NCI-H2081 treated with DMSO at 0.1 percent for 48 hours (cell line): ENCODE measurements at regions not wholly inside any gene's neighbourhood (a gene's known extent, or its start where the extent isn't known, plus 50 kb on each side); places are given as distances from the start of the nearest gene placed in this dataset.

ENCODE experiments used
- DNase-seq: peaks from one replicate; lab custom pipeline; 2025; lab: John Stamatoyannopoulos, UW

DNA sequence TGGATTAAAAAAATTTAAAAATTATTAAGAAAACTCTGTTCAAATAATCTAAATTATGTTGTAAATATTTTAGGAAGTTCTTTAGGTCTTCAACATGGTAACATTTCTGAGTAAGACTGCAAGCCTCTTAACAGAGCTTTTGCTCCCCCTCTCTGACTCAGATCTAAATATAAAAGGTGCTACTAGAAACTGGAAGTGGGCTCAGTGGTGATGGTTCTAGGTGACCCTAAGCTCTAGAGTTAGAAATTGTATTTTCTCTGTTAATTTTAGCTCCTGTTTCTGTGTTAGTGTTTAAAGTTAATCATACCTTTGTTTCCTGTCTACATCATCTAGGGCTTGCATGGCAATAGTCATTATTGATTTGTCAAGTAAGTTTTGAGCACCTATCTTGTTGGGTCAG is 159.9 kb upstream of the MEIS2 start:
- DNase-seq = no peak

DNA sequence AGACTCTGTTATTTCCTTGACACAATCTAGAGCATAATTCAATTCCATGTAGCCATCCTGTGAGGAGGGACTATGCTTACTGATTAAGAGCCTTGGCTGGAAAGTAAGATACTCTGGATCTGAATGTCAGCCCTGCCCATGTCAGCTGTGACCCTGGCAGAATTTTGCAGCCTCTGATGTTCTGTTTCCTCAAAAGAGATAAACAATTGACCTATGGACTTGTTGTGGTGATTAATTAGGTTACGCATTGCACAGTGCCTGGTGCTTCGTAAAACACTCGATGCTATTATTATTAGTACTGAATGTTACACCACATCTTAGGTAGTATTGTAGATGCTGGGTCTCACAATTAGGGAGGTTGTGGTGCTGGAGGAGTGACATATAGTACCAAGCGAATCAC is 161.3 kb upstream of the MEIS2 start:
- no peak for DNase-seq

DNA sequence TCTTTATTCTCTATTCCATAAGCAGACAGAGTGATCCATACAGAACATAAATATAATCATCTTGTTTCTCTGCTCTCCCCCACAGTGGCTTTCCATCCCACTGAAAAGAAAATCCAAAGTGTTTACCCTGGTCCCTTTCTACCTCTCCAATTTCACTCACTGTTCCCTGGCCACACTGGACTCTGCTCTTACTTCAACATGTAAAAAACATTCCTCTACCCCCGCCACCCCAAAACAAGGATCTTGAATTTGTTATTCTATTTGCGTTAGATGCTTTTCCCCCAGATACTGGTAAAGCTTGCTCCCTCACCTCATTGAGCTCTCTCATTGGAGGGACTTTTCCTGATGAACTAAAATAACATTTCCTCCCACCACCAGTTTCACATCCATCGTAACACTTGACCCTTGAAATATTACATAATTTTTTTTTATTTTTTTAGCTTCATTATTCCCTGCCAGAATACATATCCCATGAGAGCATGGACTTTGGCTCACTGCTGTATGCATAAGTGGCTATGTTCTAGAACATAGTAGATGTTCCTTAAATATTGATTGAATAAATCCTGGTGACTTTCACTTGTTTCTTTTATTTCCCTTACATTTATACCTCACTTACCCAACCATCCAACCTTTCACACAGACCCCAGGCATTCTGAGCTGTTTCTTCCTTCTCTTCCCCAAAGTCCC is 162.7 kb upstream of the MEIS2 start:
- DNase-seq = no peak

DNA sequence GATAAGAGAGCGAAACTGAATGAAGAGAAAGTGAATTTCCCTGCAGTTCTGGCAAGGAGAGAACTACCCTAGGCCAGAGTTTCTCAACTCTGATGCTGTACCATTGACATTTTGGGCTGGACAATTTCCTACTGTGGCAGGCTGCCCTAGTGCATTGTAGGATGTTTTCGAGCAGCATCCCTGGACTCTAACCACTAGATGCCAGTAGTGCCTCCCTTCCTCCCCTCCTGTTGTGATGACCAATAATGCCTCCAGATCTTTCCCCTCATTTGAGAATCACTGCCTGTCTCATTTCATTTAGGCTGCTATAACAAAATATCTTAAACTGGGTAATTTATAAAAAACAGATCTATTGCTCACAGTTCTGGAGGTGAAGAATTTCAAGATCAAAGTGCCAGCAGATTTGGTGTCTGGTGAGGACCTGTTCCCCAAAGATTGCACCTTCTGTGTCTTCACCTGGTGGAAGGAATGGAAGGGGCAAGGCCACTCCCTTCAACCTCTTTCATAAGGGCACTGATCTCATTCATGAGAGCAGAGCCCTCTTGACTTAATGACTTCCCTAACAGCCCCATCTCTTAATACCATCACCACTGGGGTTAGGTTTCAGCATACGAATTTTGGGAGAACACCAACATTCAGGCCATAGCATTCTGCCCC is 188.9 kb upstream of the MEIS2 start:
- DNase-seq = no peak

DNA sequence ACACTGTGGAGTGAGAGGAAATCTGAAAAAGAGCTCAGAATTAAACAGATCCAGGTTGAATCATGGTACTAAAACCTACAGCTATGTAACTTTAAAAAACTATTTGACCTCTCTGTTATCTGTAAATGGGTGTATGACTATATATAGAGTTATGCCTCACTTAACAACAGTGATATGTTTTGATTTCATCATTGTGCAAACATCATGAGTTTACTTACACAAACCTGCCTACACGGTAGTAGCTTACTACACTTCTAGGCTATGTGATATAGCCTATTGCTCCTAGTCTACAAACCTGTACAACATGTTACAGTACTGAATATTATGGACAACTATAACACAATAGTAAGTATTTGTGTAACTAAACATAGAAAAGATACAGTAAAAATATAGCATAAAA is 191.6 kb upstream of the MEIS2 start:
- DNase-seq = no peak

DNA sequence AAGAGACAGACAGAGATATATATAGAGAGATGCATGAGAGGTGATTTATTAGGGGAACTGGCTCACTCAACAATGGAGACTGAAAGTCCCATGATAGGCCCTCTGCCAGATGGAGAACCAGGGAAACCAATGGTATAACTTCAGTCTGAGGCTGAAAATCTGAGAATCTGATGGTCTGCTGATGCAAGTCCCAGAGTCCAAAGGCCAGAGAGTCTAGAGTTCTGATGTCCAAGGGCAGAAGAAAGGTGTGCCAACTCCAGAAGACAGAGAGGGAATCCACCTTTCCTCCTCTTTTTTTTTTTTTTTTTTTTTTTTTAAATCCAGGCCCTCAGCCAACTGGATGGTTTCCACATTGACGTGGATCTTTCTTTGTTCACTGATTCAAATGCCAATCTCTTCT is 197.9 kb upstream of the MEIS2 start:
- no peak for DNase-seq

DNA sequence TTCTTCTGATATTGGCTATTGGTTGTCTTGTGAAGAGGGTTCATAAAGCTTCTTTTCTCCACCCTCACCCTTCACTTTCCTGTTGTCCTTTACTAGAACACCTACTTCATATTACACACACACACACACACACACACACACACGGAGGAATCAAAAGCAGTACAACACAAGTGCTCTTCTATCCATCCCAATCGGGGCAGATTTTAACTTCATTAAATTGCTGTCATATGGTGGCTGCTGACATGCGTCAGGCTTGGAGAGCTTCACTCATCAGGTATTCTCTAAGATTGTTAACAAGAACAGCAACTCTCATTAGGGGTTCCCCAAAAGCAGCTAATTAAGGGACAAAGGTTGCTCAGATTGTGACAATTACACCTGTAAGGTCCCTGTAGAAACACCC is 239.1 kb upstream of the MEIS2 start:
- DNase-seq = no peak

DNA sequence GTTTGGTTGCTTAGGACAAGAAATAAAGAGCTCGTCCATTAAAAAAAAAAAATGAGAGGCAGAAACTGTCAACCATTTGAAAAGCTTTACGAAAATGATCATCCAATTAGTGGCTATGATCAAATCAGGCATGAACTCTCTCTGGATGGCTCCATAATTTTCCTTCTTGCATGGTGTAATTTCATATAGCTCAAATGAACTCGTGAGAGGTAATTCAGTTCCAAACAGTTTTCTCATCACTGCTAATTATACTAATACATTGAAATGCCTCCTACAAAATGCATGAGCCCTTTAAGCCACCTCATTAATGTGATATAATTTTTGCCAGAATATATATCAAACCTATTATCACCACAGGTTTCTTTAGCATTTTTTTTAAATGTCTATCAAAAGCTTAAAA is 239.5 kb upstream of the MEIS2 start:
- no peak for DNase-seq

DNA sequence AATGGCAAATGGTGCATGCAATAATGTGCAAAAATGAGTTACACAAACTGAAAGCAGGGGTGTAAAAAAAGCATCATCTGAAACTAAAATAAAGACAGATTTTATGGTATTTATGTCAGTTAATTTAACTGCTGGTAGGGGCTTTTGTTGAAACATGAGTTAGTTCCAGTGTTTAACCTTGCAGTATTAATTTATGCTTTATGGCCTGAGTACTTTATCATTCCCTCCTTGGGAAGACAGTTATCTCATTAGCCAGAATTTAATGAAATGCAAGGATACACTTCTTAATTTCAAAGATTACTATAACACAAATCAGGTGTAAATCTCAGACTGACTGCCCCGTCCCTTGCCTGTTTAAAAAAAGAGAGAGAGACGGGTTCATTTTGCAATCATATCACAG is 240.1 kb upstream of the MEIS2 start:
- no peak for DNase-seq

DNA sequence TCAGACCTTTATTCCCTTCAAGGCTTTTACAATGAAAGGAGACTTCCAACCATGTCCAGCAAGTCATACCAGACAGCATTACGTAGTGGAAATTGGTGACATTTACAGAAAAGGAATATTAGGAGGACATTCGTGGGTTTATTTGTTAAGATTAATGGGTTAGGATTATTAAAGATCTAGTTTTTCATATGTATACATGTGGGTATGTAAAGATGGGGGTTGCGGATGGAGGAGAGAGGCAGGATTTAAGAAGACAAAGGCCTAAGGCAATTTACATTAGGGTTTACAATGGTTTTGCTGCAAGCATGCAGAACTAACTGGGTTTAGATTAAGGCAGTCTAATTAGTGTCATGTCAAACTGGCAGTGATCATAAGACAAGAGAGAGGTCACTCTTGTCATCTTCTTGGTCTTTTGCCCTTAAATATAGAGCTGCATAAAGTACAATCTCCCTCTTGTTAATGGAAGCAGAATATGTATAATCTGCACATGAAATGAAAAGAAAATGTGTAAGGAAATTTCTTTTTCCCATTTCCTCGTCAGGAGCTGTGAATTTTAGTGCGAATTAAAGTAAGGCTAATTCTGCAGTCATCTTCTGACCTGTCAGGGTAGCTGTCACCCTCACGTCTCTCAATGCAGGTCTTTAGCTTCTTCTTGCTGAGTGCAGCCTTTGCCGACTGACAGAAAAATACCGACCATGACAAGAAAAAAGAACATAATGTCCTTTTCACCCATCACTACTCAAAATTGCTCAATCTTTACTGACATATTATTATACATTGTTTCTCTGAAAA is 258.9 kb upstream of the MEIS2 start:
- DNase-seq = no peak

DNA sequence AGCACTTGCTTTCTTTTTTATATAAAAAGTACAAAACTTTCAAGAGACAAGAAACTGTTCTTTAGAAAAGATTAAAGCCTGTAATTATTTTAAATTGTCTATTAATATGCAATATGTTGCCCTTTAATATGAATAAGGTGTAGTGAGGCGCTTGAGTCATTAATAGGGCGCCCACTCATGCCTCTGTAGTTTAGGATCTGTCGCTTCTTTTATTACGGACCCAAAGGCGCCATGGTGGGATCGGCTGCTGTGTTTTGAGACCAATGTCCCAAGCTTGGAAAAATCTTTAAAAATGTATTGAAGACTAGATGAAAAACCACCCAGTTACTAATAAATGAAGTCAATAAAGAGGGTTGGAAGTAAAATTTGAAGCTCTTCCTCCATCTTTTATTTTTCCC is 259.5 kb upstream of the MEIS2 start:
- DNase-seq = no peak

DNA sequence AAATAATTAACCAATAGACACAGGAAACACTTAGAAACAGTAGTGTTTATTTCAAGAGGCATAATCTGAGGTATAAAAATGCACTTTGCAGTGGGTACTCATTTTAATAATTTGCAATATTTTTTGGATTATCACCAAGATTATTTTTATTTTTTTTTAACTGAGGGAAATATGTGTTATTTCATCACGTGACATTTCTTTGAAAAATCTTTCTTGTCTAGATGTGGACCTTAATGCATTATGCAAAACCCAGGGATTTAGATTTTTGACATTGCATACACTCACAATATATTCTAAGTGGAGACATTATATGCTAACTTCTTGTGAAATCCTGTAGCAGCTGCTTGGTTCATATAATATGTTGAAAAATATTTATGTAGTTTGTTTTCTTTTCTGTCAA is 260.4 kb upstream of the MEIS2 start:
- no peak for DNase-seq

DNA sequence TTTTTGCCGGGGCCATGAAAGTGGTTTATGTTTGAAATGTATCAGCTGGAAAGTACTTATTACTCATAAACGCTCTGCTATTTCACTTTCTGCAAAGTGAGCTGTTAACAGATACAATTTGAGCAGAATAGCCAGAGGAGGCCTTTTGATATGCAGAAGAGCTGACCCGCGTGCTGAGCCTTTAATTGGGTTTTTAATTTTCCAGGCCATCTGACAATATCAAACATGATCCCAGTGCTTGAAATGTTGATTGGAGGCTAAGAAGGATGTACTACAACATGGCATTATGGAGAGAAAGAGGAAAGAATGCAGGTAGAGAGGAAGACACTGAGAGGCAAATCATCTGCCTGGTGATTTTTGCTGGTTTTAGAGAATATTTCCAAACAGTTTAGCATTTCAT is 261.3 kb upstream of the MEIS2 start:
- no peak for DNase-seq

DNA sequence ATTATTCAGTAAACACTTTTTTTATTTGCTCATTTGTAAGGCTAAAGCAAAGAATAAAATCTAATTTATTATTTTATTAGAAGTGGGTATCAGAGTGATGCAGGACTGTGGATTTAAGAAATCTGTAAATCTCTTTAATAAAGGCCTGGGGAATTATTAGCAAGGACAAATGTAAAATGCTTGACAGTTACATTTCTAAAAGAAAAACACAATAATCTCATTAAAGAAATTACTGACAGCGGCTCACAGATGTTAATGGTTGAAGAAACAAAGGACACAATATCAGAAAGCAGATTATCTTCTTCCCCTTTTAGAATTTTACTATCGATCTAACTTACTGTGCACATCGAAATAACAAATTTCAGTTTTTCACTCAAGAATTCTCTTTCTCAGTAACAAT is 262.1 kb upstream of the MEIS2 start:
- no peak for DNase-seq

DNA sequence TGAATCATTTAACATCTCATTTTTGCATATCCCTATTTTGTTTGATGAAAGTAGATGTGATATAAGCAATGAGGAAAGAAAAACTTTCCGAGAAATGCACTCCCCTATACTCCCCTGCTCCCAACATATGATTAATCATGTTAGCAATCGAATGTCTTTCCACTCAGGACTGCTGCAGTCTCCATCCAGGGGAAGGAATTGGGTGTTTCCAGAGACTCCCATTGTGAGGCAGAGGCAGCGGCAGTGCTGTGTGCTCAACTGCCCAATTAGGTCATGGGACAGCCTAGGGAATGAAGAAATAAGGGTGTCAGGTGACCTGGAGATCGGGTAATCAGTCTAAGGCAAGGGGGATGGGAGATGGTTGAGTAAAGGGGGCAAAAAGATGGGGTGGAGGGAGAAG is 268.6 kb upstream of the MEIS2 start:
- no peak for DNase-seq

DNA sequence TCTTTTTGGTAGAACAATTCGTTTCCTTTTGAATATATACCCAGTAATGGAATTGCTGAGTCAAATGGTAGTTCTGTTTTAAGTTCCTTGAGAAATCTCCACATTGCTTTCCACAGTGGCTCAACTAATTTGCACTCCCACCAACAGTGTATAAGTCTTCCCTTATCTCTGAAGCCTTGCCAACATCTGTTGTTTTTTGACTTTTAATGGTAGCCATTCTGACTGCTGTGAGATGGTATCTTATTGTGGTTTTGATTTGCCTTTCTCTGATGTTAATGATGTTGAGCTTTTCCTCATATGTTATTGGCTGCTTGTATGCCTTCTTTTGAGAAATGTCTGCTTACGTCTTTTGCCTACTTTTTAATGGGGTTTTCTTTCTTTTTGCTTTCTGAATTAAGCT is 270.6 kb upstream of the MEIS2 start:
- no peak for DNase-seq

DNA sequence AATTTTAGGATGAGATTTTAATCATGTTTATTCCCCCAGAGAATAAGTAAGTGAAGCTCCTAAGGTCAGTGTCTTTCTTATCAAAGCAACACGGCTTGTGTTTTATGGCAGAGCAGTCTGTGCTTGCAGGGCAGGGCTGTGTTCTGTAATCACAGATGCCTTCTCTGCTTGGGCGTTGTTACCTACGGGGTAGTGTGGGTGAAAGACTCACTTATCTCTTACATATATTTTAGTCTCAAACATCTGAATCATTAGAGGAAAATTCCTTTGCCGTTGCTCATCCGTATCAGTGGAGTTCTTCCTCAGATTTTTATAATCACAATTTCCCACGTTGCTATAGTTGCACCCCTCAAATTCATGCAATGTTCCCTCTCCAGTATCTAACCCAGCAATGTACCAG is 271.7 kb upstream of the MEIS2 start:
- no peak for DNase-seq

DNA sequence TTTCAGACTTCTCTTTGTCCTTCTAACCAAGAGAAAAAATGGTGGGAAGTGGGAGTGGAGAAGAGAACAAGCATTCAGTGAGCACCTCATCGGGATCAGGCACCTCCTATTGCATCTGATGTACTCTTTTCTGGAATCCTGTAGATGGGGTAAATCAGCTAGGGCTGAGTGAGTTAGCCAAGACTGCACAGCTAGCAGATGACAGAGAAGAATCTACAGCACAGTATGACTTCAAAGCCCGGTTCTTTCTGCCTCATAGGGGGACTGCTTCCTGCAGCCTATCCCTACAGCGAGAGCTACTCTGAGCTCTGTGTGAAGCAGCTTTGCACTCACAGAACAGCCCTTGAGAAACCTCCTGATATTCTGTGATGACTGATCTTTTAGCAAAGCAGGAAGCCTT is 275.2 kb upstream of the MEIS2 start:
- no peak for DNase-seq

DNA sequence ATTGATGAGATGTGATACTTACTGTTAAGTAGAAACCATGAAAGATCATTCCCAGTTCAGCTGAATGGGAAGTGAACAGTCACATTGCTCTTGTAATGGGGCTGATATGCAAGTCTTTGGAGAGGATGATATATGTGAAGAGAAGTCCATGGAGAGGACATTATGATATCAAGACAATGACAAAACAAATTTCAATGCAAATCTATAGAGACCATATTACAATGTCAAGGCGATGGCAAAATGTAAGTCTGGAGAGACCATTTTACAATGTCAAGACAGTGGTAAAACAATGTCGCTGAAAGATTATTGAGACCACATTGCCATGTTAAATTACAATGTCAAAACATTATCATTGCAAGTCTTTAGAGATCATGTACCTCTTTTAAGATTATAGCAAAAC is 277.1 kb upstream of the MEIS2 start:
- DNase-seq = no peak

DNA sequence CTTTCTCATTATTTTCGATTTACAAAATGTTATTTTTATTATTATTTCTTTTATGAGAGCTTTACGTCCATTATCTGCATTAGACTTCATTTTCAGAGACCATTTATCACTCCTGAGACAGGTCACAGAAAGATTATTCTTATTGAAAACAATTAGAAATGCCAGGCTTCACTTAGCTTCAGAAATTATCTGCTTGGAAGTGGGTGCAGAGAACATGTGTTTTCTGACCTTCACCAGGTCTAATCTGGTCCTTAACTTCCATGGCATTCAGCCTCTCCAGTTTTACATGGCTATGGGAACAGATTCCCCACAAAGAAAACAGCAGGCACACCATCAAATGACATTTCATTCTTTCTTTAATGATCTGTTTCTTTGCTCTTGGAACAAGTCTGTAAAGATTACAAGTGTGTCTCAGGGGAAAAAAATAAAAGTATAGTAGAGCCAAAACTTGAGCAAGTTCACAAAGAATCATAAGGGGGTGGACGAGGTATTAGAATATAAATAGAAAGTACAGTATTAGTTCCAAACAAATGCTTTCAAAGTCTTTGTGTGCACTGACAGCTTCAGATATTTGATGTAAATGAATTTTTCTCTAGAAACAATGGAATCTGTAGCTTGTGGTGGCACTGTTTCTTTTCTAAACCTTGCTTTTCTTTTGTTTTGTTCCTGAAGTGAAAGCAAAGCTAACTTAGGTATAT is 294.2 kb upstream of the MEIS2 start:
- no peak for DNase-seq

DNA sequence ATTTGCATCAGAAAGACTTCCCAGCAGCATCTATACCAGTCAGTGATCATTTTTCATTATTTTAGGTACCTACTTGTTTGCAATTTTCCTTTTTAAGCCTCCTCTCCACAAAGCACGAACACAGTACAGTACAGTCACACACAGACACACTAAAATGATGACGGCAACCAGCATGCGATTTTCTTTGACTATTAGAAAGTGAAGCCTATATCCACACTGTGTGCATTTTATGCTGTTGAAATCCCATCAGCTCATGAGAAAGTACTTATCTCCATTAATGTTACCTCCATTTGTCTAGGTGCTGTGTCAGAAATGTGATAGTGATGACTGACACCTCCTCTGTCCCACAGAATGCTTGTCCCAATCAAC is 294.7 kb upstream of the MEIS2 start:
- DNase-seq = no peak

DNA sequence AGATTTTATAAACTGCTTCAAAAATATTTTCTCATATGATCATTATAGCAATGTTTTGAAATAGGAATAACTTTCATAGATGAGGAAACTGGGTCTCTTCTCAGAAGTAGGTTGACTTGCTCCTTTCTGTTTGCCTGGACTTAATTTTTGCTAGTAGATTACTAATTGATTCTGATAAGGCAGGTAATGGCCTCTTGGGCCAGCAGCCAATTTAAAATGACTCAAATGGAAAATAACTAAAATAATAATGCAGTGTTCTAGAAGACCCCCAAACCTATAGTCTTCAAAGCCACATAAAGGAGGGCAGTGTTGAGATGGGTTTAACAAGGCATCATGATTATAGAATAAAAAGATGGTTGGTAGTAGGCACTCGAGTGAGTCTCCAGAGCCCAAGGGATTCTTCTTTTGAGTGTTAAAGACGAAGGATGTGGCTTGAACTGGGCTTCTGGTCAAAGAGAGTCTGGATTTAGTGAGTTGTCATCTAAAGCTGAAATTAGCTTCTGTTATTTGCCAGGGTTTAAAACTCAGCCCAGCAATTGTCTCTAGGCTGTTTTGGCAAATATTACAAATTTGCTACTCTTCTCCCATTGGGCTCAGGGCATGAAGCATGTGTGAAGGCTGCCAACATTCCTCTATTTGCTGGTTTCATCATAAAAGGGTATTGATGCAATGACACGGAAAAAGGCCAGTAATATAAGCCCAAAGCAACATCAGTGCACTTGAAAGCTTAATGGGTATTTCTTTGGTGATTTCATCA is 297.1 kb upstream of the MEIS2 start:
- no peak for DNase-seq
